ENCODE measurements at regions not wholly inside any gene's neighbourhood (a gene's known extent, or its start where the extent isn't known, plus 50 kb on each side); places are given as distances from the start of the nearest gene placed in this dataset.

GRCh38 chr4:63790377-63790776 lies 618.9 kb downstream of the TECRL start:
- TF ChIP-seq CTCF (IDR thresholded peaks at IDR 0.05): no peak
- TF ChIP-seq EP300 (IDR thresholded peaks at IDR 0.05): no peak
- TF ChIP-seq POLR2A (IDR thresholded peaks at IDR 0.05): no peak
- Histone ChIP-seq H3K27me3 (no peaks in the 10 kb centered on the region), H3K36me3 (no peaks in the 10 kb centered on the region), H3K27ac (no peak overlapping the region), H3K4me1 (no peaks in the 10 kb centered on the region), H3K9me3 (no peaks in the 10 kb centered on the region), H3K4me3 (no peak overlapping the region)
- DNase-seq (ENCODE audit: low spot score in 2 of 2): no peak
- WGBS, 2 donors: 84 to 87% methylated on average over 5 of the region's 5 CpGs

GRCh38 chr4:63788271-63788670 lies 621.0 kb downstream of the TECRL start:
- TF ChIP-seq CTCF (IDR thresholded peaks at IDR 0.05): no peak
- Histone ChIP-seq H3K27me3 (no peaks in the 10 kb centered on the region), H3K9me3 (no peaks in the 10 kb centered on the region), H3K27ac (no peak overlapping the region), H3K4me3 (no peak overlapping the region), H3K36me3 (no peaks in the 10 kb centered on the region), H3K4me1 (no peaks in the 10 kb centered on the region)
- DNase-seq (ENCODE audit: low spot score in 2 of 2): no peak
- 82 to 83% methylated on average over 1 of the region's 1 CpG for WGBS, 2 donors

- H3K27me3 ChIP-seq: no peaks in the 10 kb centered on the region
- H3K9me3 ChIP-seq: no peaks in the 10 kb centered on the region
- H3K27ac ChIP-seq: no peak overlapping the region
- WGBS, 2 donors: 86 to 87% methylated on average over 1 of the region's 1 CpG
- no peaks in the 10 kb centered on the region for H3K4me1 ChIP-seq
- DNase-seq (ENCODE audit: low spot score in 2 of 2): no peak
- TF ChIP-seq EP300 (IDR thresholded peaks at IDR 0.05) (no peak), POLR2A (IDR thresholded peaks at IDR 0.05) (no peak), CTCF (IDR thresholded peaks at IDR 0.05) (no peak)
- no peaks in the 10 kb centered on the region for H3K36me3 ChIP-seq
- H3K4me3 ChIP-seq: no peak overlapping the region
Measured at GRCh38 chr4:63787326-63787725, 621.9 kb downstream of the TECRL start.

GRCh38 chr4:63786171-63786570 lies 623.1 kb downstream of the TECRL start:
- no peaks in the 10 kb centered on the region for H3K36me3 ChIP-seq
- H3K4me1 ChIP-seq: no peaks in the 10 kb centered on the region
- no peak overlapping the region for H3K4me3 ChIP-seq
- TF ChIP-seq EP300 (IDR thresholded peaks at IDR 0.05) (no peak), POLR2A (IDR thresholded peaks at IDR 0.05) (no peak), CTCF (IDR thresholded peaks at IDR 0.05) (no peak)
- DNase-seq (ENCODE audit: low spot score in 2 of 2): no peak
- no peaks in the 10 kb centered on the region for H3K9me3 ChIP-seq
- H3K27ac ChIP-seq: no peak overlapping the region
- WGBS, 2 donors: 45 to 54% methylated on average over 3 of the region's 3 CpGs
- no peaks in the 10 kb centered on the region for H3K27me3 ChIP-seq

- Histone ChIP-seq H3K4me1 (no peaks in the 10 kb centered on the region), H3K9me3 (no peaks in the 10 kb centered on the region), H3K36me3 (no peaks in the 10 kb centered on the region), H3K27me3 (no peaks in the 10 kb centered on the region), H3K27ac (no peak overlapping the region), H3K4me3 (no peak overlapping the region)
- TF ChIP-seq POLR2A (IDR thresholded peaks at IDR 0.05) (no peak), EP300 (IDR thresholded peaks at IDR 0.05) (no peak), CTCF (IDR thresholded peaks at IDR 0.05) (no peak)
- 0 to 31% methylated on average over 1 of the region's 1 CpG for WGBS, 2 donors
- no peak for DNase-seq (ENCODE audit: low spot score in 2 of 2)
Measured at GRCh38 chr4:63784822-63785221, 624.4 kb downstream of the TECRL start.
